WTC11 (cell line): ENCODE measurements at regions not wholly inside any gene's neighbourhood (a gene's known extent, or its start where the extent isn't known, plus 50 kb on each side); places are given as distances from the start of the nearest gene placed in this dataset.

Experiments
- ATF1 ChIP-seq: sonication (generic); formaldehyde crosslinking; IDR thresholded peaks from 2 replicates; pipeline ENCODE4 v1.8.1; 2023; ENCODE audit warnings: mild to moderate bottlenecking, moderate library complexity, missing genetic modification reagents
- NR3C1 ChIP-seq: sonication (generic); formaldehyde crosslinking; conservative IDR thresholded peaks from 2 replicates; pipeline ENCODE4 v1.8.1; 2023; ENCODE audit warnings: low read depth, mild to moderate bottlenecking, missing genetic modification reagents
- TF ChIP-seq, protein P1 (sequence below): fragments of 200-600 bp; IDR thresholded peaks from 2 replicates; pipeline ENCODE4 v1.8.0; 2022; ENCODE audit warnings: antibody characterized with exemption
- TF ChIP-seq, protein P2 (sequence below): sonication (generic); formaldehyde crosslinking; IDR thresholded peaks from 2 replicates; pipeline ENCODE4 v1.8.1; 2023; ENCODE audit warnings: mild to moderate bottlenecking, missing genetic modification reagents, moderate library complexity

DNA sequence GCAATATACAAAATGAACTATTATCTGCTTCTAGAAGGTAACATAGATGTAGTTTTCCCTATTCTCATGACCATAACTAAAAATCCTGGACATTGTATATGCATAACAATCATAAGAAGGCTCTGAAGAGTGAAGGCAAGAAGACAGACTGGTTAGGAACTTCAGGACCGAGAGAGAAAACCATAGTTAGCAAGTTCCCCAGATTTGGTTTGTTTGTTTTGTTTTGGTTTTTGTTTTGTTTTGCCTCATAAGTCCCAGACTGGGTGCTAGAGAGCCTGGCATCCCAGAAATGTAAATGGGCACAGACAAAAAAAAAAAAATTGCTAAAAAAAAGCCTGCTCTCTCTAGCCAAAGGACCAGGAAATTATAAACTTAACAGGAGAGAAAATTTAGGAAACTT is 192.2 kb upstream of the FBXO11 start:
- no peak for TF ChIP-seq ATF1 (CRISPR knock-in tag)
- TF ChIP-seq NR3C1 (CRISPR knock-in tag) = no peak
- TF ChIP-seq, protein P1, sequence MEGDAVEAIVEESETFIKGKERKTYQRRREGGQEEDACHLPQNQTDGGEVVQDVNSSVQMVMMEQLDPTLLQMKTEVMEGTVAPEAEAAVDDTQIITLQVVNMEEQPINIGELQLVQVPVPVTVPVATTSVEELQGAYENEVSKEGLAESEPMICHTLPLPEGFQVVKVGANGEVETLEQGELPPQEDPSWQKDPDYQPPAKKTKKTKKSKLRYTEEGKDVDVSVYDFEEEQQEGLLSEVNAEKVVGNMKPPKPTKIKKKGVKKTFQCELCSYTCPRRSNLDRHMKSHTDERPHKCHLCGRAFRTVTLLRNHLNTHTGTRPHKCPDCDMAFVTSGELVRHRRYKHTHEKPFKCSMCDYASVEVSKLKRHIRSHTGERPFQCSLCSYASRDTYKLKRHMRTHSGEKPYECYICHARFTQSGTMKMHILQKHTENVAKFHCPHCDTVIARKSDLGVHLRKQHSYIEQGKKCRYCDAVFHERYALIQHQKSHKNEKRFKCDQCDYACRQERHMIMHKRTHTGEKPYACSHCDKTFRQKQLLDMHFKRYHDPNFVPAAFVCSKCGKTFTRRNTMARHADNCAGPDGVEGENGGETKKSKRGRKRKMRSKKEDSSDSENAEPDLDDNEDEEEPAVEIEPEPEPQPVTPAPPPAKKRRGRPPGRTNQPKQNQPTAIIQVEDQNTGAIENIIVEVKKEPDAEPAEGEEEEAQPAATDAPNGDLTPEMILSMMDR = no peak
- TF ChIP-seq, protein P2, sequence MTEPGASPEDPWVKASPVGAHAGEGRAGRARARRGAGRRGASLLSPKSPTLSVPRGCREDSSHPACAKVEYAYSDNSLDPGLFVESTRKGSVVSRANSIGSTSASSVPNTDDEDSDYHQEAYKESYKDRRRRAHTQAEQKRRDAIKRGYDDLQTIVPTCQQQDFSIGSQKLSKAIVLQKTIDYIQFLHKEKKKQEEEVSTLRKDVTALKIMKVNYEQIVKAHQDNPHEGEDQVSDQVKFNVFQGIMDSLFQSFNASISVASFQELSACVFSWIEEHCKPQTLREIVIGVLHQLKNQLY (CRISPR knock-in tag) = no peak
